HUDEP-2 (cell line): ENCODE measurements at regions not wholly inside any gene's neighbourhood (a gene's known extent, or its start where the extent isn't known, plus 50 kb on each side); places are given as distances from the start of the nearest gene placed in this dataset.
"Not testable (repeated sequence)": the region's sequence is repeated elsewhere in the genome, so short reads cannot be mapped to it uniquely, and the experiment has no call there.

Experiments used
- DNase-seq, 76 experiments: peaks; one replicate each; lab custom pipeline; 2025; ENCODE audit not compliant: unreplicated experiment in 76 of 76; lab: John Stamatoyannopoulos, UW

- no peak for DNase-seq
These were observed 92.1 kb upstream of the ADAMTS5 start for GRCh38 chr21:27058673-27059605.

- no peak for DNase-seq
These were observed 91.1 kb upstream of the ADAMTS5 start for GRCh38 chr21:27057997-27058396.

GRCh38 chr21:27047658-27048314 lies 80.9 kb upstream of the ADAMTS5 start:
- DNase-seq: no peak

- DNase-seq: no peak
These were observed 80.4 kb upstream of the ADAMTS5 start for GRCh38 chr21:27047283-27047657.

- no peak for DNase-seq
These were observed 78.5 kb upstream of the ADAMTS5 start for GRCh38 chr21:27045281-27045985.

GRCh38 chr21:27043377-27043776 lies 76.5 kb upstream of the ADAMTS5 start:
- no peak for DNase-seq

- DNase-seq: no peak
These were observed 74.0 kb upstream of the ADAMTS5 start for GRCh38 chr21:27040738-27041469.

- no peak for DNase-seq
These were observed 69.9 kb upstream of the ADAMTS5 start for GRCh38 chr21:27036736-27037301.

GRCh38 chr21:27035791-27036190 lies 68.9 kb upstream of the ADAMTS5 start:
- DNase-seq: no peak

GRCh38 chr21:27034796-27035195 lies 67.9 kb upstream of the ADAMTS5 start:
- no peak for DNase-seq

GRCh38 chr21:27033471-27033870 lies 66.6 kb upstream of the ADAMTS5 start:
- no peak for DNase-seq

GRCh38 chr21:27026501-27026900 lies 59.6 kb upstream of the ADAMTS5 start:
- no peak for DNase-seq

GRCh38 chr21:27025708-27026107 lies 58.8 kb upstream of the ADAMTS5 start:
- DNase-seq: not testable (repeated sequence)

- DNase-seq: no peak
These were observed 58.1 kb upstream of the ADAMTS5 start for GRCh38 chr21:27024971-27025370.

- DNase-seq: no peak
These were observed 57.4 kb upstream of the ADAMTS5 start for GRCh38 chr21:27024301-27024700.

GRCh38 chr21:27023186-27023585 lies 56.3 kb upstream of the ADAMTS5 start:
- DNase-seq: no peak

GRCh38 chr21:27021801-27022200 lies 54.9 kb upstream of the ADAMTS5 start:
- DNase-seq: no peak

- DNase-seq: no peak
These were observed 54.2 kb upstream of the ADAMTS5 start for GRCh38 chr21:27021046-27021445.

- DNase-seq: no peak
These were observed 50.4 kb upstream of the ADAMTS5 start for GRCh38 chr21:27017246-27017645.
